CD4-positive, alpha-beta memory T cell (primary cell): ENCODE measurements at regions not wholly inside any gene's neighbourhood (a gene's known extent, or its start where the extent isn't known, plus 50 kb on each side); places are given as distances from the start of the nearest gene placed in this dataset.
"Not testable (repeated sequence)": the region's sequence is repeated elsewhere in the genome, so short reads cannot be mapped to it uniquely, and the experiment has no call there.

Source experiments
- CTCF ChIA-PET: fragments of 350-600 bp; sonication (Branson Sonifier 250); formaldehyde crosslinking; loops from one replicate; lab custom pipeline; 2021; ENCODE audit warnings: inconsistent platforms; ENCODE audit not compliant: partially characterized antibody; lab: Charles Lee
- POLR2A ChIA-PET: fragments of 350-600 bp; sonication (Branson Sonifier 250); formaldehyde crosslinking; loops from one replicate; lab custom pipeline; 2021; ENCODE audit not compliant: partially characterized antibody; lab: Charles Lee
- DNase-seq, 5 donors: peaks; one replicate each; pipeline versions ENCODE4 v3.0.0 to v3.0.0-alpha.2; 2020 to 2022; ENCODE audit warnings: mixed read lengths in 1 of 5
- H3K27ac ChIP-seq: one replicate; pipeline ENCODE4 v1.7.0; 2013; ENCODE audit warnings: low read depth, low read length
- H3K27me3 ChIP-seq: 2 replicates; pipeline ENCODE4 v1.7.0; 2013; ENCODE audit warnings: mild to moderate bottlenecking, low read length, moderate library complexity; ENCODE audit not compliant: insufficient read depth
- H3K36me3 ChIP-seq: 2 replicates; pipeline ENCODE4 v1.7.0; 2013; ENCODE audit warnings: mild to moderate bottlenecking, low read length, moderate library complexity; ENCODE audit not compliant: insufficient read depth
- H3K4me1 ChIP-seq: 2 replicates; pipeline ENCODE4 v1.7.0; 2013; ENCODE audit warnings: mild to moderate bottlenecking, low read length, moderate library complexity; ENCODE audit not compliant: insufficient read depth
- H3K4me3 ChIP-seq, 2 donors: one replicate each; pipeline ENCODE4 v1.7.0; 2013; ENCODE audit warnings: low read length in 2 of 2, mild to moderate bottlenecking in 1 of 2
- H3K9me3 ChIP-seq, 2 donors: one replicate each; pipeline ENCODE4 v1.7.0; 2013; ENCODE audit warnings: low read length in 2 of 2, control low read depth in 1 of 2; ENCODE audit not compliant: control insufficient read depth in 1 of 2
- H3K27ac Mint-ChIP-seq, 7 donors: one replicate each; pipeline ENCODE4 v1.8.0; 2020 to 2021; ENCODE audit warnings: mixed read lengths in 7 of 7, mild to moderate bottlenecking in 6 of 7, inconsistent platforms in 3 of 7, moderate library complexity in 3 of 7
- H3K27me3 Mint-ChIP-seq, 2 donors: one replicate each; pipeline ENCODE4 v1.8.0; 2020 to 2021; ENCODE audit warnings: mixed read lengths in 2 of 2
- H3K36me3 Mint-ChIP-seq, 2 donors: one replicate each; pipeline ENCODE4 v1.8.0; 2020 to 2021; ENCODE audit warnings: mixed read lengths in 2 of 2, inconsistent platforms in 1 of 2, mild to moderate bottlenecking in 1 of 2
- H3K4me1 Mint-ChIP-seq, 4 donors: one replicate each; pipeline ENCODE4 v1.8.0; 2020 to 2021; ENCODE audit warnings: mixed read lengths in 4 of 4, mild to moderate bottlenecking in 1 of 4
- H3K4me3 Mint-ChIP-seq, 8 donors: one replicate each; pipeline ENCODE4 v1.8.0; 2020 to 2021; ENCODE audit warnings: mixed read lengths in 8 of 8, mild to moderate bottlenecking in 7 of 8, moderate library complexity in 6 of 8, inconsistent platforms in 3 of 8
- H3K9me3 Mint-ChIP-seq, 8 donors: one replicate each; pipeline ENCODE4 v1.8.0; 2020 to 2021; ENCODE audit warnings: mixed read lengths in 8 of 8, mild to moderate bottlenecking in 5 of 8, inconsistent platforms in 3 of 8, moderate library complexity in 1 of 8
- intact Hi-C: fragments of 100-400 bp; cut with micrococcal nuclease; formaldehyde crosslinking; loops from one replicate; pipeline ENCODE4 v1.15.1; 2023

- H3K27me3 ChIP-seq, DNase-seq, intact Hi-C loops, H3K4me1 Mint-ChIP-seq, H3K36me3 ChIP-seq, H3K9me3 Mint-ChIP-seq, H3K27ac Mint-ChIP-seq, H3K27ac ChIP-seq, H3K4me3 ChIP-seq, H3K9me3 ChIP-seq, POLR2A ChIA-PET, H3K4me3 Mint-ChIP-seq, H3K27me3 Mint-ChIP-seq, H3K4me1 ChIP-seq, H3K36me3 Mint-ChIP-seq, CTCF ChIA-PET: not testable (repeated sequence)
These were observed 87.1 kb upstream of the TRHDE start for GRCh38 chr12:72184971-72185533.

- intact Hi-C loops, result no loop called here
- Histone ChIP-seq H3K27ac (no peak overlapping the region), H3K36me3 (no peaks in the 10 kb centered on the region), H3K4me1 (no peaks in the 10 kb centered on the region), H3K27me3 (no peaks in the 10 kb centered on the region), H3K9me3 (no peaks in the 10 kb centered on the region), H3K4me3 (no peak overlapping the region)
- ChIA-PET POLR2A (no interaction called here), CTCF (no interaction called here)
- Mint-ChIP-seq H3K27me3 (no peaks in the 10 kb centered on the region), H3K27ac (peak overlapping the region in 1 of 7 donors; percentile 5), H3K9me3 (peaks cover 0 to 6% (median 0%) of the 10 kb centered on the region in 8 donors), H3K4me3 (no peak overlapping the region), H3K36me3 (no peaks in the 10 kb centered on the region), H3K4me1 (no peaks in the 10 kb centered on the region)
- no peak for DNase-seq
These were observed 82.9 kb upstream of the TRHDE start for GRCh38 chr12:72189266-72189665.

GRCh38 chr12:72191761-72192160 lies 80.4 kb upstream of the TRHDE start:
- Mint-ChIP-seq H3K4me3 (no peak overlapping the region), H3K36me3 (no peaks in the 10 kb centered on the region), H3K9me3 (peaks cover 0 to 5% (median 0%) of the 10 kb centered on the region in 8 donors), H3K27ac (no peak overlapping the region), H3K27me3 (no peaks in the 10 kb centered on the region), H3K4me1 (no peaks in the 10 kb centered on the region)
- Histone ChIP-seq H3K4me1 (no peaks in the 10 kb centered on the region), H3K36me3 (no peaks in the 10 kb centered on the region), H3K27ac (no peak overlapping the region), H3K9me3 (no peaks in the 10 kb centered on the region), H3K4me3 (no peak overlapping the region), H3K27me3 (no peaks in the 10 kb centered on the region)
- DNase-seq, result no peak
- intact Hi-C loops, result no loop called here
- POLR2A ChIA-PET, result no interaction called here
- CTCF ChIA-PET, result no interaction called here

- Mint-ChIP-seq H3K27ac (no peak overlapping the region), H3K36me3 (no peaks in the 10 kb centered on the region), H3K4me1 (no peaks in the 10 kb centered on the region), H3K4me3 (no peak overlapping the region), H3K27me3 (no peaks in the 10 kb centered on the region), H3K9me3 (peaks cover 0 to 3% (median 0%) of the 10 kb centered on the region in 8 donors)
- Histone ChIP-seq H3K4me3 (no peak overlapping the region), H3K36me3 (no peaks in the 10 kb centered on the region), H3K9me3 (no peaks in the 10 kb centered on the region), H3K27ac (no peak overlapping the region), H3K4me1 (no peaks in the 10 kb centered on the region), H3K27me3 (no peaks in the 10 kb centered on the region)
- no peak for DNase-seq
- ChIA-PET POLR2A (no interaction called here), CTCF (no interaction called here)
- intact Hi-C loops, result no loop called here
These were observed 74.4 kb upstream of the TRHDE start for GRCh38 chr12:72197790-72198189.

GRCh38 chr12:72201457-72201856 lies 70.7 kb upstream of the TRHDE start:
- intact Hi-C loops, result no loop called here
- Mint-ChIP-seq H3K36me3 (no peaks in the 10 kb centered on the region), H3K27me3 (no peaks in the 10 kb centered on the region), H3K4me3 (no peak overlapping the region), H3K4me1 (no peaks in the 10 kb centered on the region), H3K27ac (peak overlapping the region in 1 of 7 donors; percentile 37), H3K9me3 (peaks cover 0 to 6% (median 0%) of the 10 kb centered on the region in 8 donors)
- no peak for DNase-seq
- no peaks in the 10 kb centered on the region for H3K9me3 ChIP-seq
- no peak overlapping the region for H3K27ac ChIP-seq
- POLR2A ChIA-PET, result no interaction called here
- H3K36me3 ChIP-seq, result no peaks in the 10 kb centered on the region
- CTCF ChIA-PET, result no interaction called here
- no peaks in the 10 kb centered on the region for H3K4me1 ChIP-seq
- no peak overlapping the region for H3K4me3 ChIP-seq
- no peaks in the 10 kb centered on the region for H3K27me3 ChIP-seq

- H3K9me3 Mint-ChIP-seq, result peaks cover 0 to 6% (median 0%) of the 10 kb centered on the region in 8 donors
- no peak overlapping the region for H3K27ac Mint-ChIP-seq
- no peak for DNase-seq
- intact Hi-C loops, result no loop called here
- H3K27me3 ChIP-seq, result no peaks in the 10 kb centered on the region
- H3K4me3 ChIP-seq, result no peak overlapping the region
- no peaks in the 10 kb centered on the region for H3K4me1 ChIP-seq
- no peak overlapping the region for H3K4me3 Mint-ChIP-seq
- H3K4me1 Mint-ChIP-seq, result no peaks in the 10 kb centered on the region
- H3K27ac ChIP-seq, result no peak overlapping the region
- ChIA-PET CTCF (no interaction called here), POLR2A (no interaction called here)
- no peaks in the 10 kb centered on the region for H3K36me3 Mint-ChIP-seq
- no peaks in the 10 kb centered on the region for H3K9me3 ChIP-seq
- no peaks in the 10 kb centered on the region for H3K36me3 ChIP-seq
- H3K27me3 Mint-ChIP-seq, result peaks cover 0 to under 1% of the 10 kb centered on the region in 2 donors
These were observed 68.3 kb upstream of the TRHDE start for GRCh38 chr12:72203764-72204335.

- no peaks in the 10 kb centered on the region for H3K4me1 Mint-ChIP-seq
- H3K27ac Mint-ChIP-seq, result no peak overlapping the region
- H3K36me3 ChIP-seq, result no peaks in the 10 kb centered on the region
- ChIA-PET POLR2A (no interaction called here), CTCF (no interaction called here)
- no peak overlapping the region for H3K4me3 ChIP-seq
- H3K9me3 ChIP-seq, result no peaks in the 10 kb centered on the region
- no peaks in the 10 kb centered on the region for H3K4me1 ChIP-seq
- no peaks in the 10 kb centered on the region for H3K36me3 Mint-ChIP-seq
- intact Hi-C loops, result no loop called here
- H3K27ac ChIP-seq, result no peak overlapping the region
- H3K27me3 Mint-ChIP-seq, result peaks cover 0 to 1% of the 10 kb centered on the region in 2 donors
- DNase-seq, result no peak
- H3K4me3 Mint-ChIP-seq, result no peak overlapping the region
- H3K27me3 ChIP-seq, result no peaks in the 10 kb centered on the region
- peaks cover 0 to 5% (median under 1%) of the 10 kb centered on the region in 8 donors for H3K9me3 Mint-ChIP-seq
These were observed 65.1 kb upstream of the TRHDE start for GRCh38 chr12:72207079-72207478.
